NCI-H1694 (cell line): ENCODE measurements at regions not wholly inside any gene's neighbourhood (a gene's known extent, or its start where the extent isn't known, plus 50 kb on each side); places are given as distances from the start of the nearest gene placed in this dataset.
"Not testable (repeated sequence)": the region's sequence is repeated elsewhere in the genome, so short reads cannot be mapped to it uniquely, and the experiment has no call there.

Experiments
- DNase-seq: peaks from one replicate; lab custom pipeline; 2025; lab: John Stamatoyannopoulos, UW

DNA sequence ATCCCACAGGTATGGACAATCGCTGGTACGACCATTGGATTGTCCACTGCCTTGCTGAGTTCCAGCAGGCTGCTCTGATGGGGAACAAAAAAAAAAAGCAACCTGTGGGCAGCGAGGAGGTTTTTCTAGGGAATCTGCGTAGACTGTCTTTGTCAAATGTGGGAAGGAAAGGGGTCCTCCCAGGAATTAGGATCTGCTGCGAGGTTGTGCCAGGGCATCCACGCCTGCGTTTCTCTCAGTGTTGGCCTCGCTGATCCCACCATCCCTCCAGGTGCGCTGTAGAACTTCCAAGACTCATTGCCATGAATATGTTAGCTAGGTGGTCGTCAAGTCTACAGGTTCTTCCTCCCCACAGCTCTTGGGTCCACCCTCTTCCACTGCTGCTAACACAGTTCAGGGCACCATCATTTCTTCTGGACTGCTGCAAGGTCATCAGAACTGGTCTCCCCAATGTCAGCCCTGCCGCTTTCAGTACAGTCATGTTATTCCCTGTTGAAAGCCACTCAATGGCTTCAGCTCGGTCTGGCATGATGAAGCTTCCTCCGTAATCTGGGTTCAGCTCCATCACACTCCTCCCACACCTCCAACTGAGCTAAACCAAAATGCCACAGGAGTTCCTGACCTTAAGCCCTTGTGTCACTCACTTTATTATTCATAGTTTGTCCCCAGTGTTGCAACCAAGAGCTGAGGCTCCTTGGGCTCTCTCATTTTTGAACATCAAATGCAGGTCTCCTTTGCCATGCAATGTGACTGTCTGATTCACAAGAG, 79.5 kb upstream of the DMRT1 start:
- no peak for DNase-seq

DNA sequence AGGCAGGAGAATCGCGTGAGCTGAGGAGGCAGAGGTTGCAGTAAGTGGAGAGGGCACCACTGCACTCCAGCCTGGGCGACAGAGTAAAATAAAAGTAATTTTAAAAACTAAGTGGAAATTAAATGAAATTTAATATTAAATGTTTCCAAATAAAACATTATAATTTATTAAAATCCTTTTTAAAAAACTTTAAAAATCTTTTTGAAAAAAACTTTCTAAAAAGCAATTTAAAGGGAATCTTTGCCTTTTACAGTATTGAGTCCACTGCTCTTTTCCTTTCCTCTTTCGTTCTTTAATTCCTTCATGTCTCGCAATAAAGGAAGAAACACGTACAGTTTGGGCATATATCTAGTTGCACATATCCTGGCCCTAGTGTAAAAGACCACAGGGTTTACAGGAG, 77.8 kb upstream of the DMRT1 start:
- DNase-seq = no peak

DNA sequence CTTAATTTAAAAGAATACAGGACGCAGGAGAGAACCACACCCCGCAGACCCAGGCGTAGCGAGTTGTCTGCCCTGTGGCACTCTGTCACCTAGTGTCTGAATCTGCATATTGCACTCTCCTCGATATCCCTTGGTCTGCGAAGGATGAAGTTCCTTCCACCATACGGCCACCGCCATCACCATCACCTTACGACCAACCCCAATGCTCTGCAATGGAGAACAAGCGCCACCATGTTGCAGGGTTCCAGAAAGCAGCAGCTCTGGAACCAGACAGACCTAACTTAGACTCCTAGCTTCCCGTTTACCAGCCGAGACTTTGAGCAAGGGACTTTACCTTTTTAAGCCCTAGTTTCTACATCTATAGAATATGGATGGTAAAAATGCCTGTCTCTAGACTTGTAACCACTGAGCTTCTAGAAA, 77.4 kb upstream of the DMRT1 start:
- peak; percentile 44 for DNase-seq

DNA sequence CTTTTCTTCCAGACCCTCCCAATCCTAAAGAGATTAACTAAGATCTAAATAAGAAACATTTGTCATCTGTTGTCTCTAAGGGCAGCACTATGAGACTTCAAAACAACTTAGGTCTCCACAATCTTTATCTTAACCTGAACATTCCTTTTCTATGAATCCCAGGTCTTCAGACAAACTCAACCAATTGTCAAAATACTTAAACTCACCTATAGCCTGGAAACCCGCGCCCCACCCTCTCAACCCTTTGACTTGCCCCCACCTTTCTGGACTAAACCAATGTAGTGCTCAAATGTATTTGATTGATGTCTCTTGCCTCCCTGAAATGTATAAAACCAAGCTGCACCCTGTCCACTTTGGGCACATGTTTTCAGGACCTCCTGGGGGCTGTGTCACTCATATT, 76.5 kb upstream of the DMRT1 start:
- DNase-seq = no peak

DNA sequence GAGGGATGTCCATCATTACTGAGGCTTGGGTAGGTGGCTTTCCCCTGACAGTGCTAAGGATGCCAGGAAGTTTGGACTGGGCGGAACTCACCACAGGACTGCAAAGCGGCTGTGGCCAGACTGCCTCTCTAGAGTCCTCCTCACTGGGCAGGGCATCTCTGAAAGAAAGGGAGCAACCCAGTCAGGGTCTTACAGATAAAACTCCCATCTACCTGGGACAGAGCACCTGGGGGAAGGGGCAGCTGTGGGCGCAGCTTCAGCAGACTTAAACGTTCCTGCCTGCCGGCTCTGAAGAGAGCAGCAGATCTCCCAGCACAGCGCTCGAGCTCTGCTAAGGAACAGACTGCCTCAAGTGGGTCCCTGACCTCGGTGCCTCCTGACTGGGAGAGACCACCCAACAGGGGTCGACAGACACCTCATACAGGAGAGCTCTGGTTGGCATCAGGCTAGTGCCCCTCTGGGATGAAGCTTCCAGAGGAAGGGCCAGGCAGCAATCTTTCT, 74.4 kb upstream of the DMRT1 start:
- DNase-seq = not testable (repeated sequence)

DNA sequence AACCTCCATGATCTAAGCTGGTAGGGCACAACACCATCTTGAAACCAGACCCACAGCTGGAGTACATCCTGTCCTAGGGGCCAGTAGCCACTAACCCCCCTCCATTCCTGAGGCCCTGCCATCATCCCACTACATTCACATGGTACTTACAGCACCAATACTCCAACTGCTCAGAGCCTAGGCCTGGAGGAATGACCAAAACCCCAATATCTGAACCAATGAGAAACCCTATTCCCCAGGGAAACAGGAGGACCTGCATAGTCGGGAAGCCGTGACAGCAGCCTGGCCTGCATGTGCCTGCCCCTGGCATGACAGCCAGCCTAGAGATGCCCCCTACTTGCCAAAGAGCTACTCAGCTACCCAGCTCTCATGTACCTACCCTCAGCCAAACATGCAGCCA, 65.4 kb upstream of the DMRT1 start:
- no peak for DNase-seq

DNA sequence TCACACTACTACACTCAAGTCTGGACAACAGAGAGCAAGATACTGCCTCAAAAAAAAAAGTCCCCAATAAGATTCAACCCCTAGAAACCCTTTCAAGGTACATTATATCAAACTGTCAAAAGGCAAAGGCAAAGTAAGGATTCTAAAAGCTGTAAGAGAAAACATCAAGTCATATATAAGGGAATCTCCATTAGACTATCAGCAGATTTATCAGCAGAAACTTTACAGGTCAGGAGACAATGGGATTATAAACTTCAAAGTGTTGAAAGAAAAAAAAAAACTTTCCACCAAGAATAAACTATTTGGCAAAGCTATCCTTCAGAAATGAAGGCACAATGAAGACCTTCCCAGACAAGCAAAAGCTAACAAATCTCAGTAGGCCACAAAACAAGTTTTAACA, 63.5 kb upstream of the DMRT1 start:
- no peak for DNase-seq

DNA sequence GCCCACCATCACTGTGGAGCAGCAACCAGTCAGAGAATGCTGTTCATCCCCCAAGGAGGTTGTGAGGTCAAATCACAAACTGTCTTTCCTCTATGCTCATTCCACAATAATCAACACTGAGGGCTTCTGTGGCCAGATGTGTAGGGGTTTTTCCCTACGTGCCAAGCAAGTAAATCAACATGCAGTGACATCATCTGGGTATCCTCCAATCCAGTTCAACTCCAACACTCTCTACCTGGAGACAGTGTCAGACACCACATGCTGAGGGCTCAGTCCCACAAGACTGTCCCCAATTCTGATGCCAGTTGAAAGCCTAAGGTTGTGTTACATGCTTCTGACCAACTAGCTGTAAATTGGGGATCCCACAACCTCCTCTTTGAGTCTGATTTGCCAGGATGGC, 57.3 kb upstream of the DMRT1 start:
- DNase-seq = no peak

DNA sequence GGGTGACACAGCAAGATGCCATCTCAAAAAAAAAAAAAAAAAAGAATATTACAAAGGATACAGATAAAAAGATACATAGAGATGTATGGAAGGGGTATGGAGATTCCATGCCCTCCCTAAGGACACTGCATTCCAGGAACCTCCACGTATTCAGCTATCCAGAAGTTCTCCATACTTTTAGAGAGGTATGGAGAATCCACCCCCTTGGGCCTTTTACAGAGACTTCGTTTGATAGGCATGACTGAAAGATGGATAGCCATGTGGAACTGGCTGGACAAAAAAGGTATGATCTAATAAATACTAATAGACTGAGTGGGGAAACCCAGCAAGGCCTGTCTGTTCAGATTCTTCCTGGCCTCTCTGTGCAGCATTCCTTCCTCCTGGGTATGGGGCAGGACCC, 56.6 kb upstream of the DMRT1 start:
- DNase-seq = no peak

DNA sequence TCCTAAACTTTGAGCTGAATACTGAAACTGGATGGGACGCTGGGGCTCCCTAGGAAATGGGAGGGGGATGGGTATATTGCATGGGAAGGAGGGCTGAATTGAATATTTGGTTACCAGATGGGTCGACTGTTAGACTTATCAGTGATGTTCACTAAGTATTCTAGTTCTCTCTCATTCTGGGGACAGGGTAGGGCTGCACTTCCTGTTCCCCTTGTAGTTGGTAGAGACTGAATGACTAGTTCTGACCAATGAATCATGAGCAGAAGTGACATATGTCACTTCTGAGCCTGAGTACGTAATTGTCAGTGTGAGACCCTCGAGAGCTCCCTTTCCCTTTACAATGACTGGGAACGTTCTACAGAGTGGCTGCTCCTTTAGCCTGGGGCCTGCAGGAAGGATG, 55.5 kb upstream of the DMRT1 start:
- no peak for DNase-seq

DNA sequence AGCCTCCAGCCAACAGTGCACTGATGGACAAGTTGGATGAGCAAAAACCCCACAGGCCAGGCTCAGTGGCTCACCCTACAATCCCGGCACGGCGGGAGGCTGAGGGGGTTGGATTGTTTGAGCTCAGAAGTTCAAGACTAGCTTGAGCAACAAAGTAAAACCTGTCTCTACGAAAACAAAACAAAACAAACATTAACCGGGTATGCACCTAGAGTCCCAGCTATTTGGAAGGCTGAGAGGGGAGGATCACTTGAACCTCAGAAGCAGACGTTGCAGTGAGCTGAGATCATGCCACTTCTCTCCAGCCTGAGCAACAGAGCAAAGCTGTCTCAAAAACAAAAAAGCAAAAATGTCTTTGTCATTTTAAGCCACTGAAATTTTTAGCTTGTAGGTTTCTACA, 55.1 kb upstream of the DMRT1 start:
- DNase-seq = no peak

DNA sequence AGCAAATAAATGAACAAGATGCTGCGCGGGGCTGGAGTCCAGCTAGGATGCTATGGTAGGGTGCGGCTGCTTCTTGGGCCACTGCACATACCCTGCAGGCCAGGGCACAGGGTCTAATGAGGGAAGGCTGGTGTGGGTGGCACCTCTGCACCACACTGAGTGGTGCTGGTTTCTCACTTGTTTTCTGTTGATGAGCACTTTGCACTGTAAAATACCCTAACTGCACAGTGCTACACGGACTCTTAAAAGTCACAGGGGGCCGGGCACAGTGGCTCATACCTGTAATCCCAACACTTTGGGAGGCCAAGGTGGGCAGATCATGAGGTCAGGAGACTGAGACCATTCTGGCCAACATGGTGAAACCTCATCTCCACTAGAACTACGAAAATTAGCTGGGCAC, 52.7 kb upstream of the DMRT1 start:
- no peak for DNase-seq
